ENCODE measurements at regions not wholly inside any gene's neighbourhood (a gene's known extent, or its start where the extent isn't known, plus 50 kb on each side); places are given as distances from the start of the nearest gene placed in this dataset.

- TF ChIP-seq CTCF (IDR thresholded peaks at IDR 0.05) (no peak), POLR2A (IDR thresholded peaks at IDR 0.05) (no peak)
Observed at GRCh38 chr11:45432100-45432499, 146.0 kb upstream of the SYT13 start.

All from vagina (tissue), 2 donors.